GM19351 (cell line): ENCODE measurements at regions not wholly inside any gene's neighbourhood (a gene's known extent, or its start where the extent isn't known, plus 50 kb on each side); places are given as distances from the start of the nearest gene placed in this dataset.
"Not testable (repeated sequence)": the region's sequence is repeated elsewhere in the genome, so short reads cannot be mapped to it uniquely, and the experiment has no call there.

Source experiments
- ATAC-seq: cut with Tn5 transposase; IDR thresholded peaks from one replicate; pipeline ENCODE4 v1.9.1; 2021; ENCODE audit warnings: mild to moderate bottlenecking, moderate library complexity; ENCODE audit not compliant: unreplicated experiment

- no peak for ATAC-seq
Observed at GRCh38 chr5:15106530-15107283, 235.1 kb upstream of the ANKH start.

- peak; percentile 95 for ATAC-seq
Observed at GRCh38 chr5:15105799-15106393, 234.3 kb upstream of the ANKH start.

GRCh38 chr5:15103864-15104263 lies 232.3 kb upstream of the ANKH start:
- no peak for ATAC-seq

GRCh38 chr5:15103130-15103529 lies 231.6 kb upstream of the ANKH start:
- ATAC-seq = no peak

GRCh38 chr5:15097552-15097951 lies 226.0 kb upstream of the ANKH start:
- no peak for ATAC-seq

GRCh38 chr5:15096686-15097085 lies 225.1 kb upstream of the ANKH start:
- ATAC-seq = not testable (repeated sequence)

- ATAC-seq = no peak
Observed at GRCh38 chr5:15092801-15093200, 221.2 kb upstream of the ANKH start.

- no peak for ATAC-seq
Observed at GRCh38 chr5:15085671-15086070, 214.1 kb upstream of the ANKH start.

- no peak for ATAC-seq
Observed at GRCh38 chr5:15082096-15082495, 210.5 kb upstream of the ANKH start.

- no peak for ATAC-seq
Observed at GRCh38 chr5:15080219-15080618, 208.6 kb upstream of the ANKH start.

- no peak for ATAC-seq
Observed at GRCh38 chr5:15079566-15079965, 208.0 kb upstream of the ANKH start.

- ATAC-seq = no peak
Observed at GRCh38 chr5:15074651-15075050, 203.1 kb upstream of the ANKH start.

- ATAC-seq = no peak
Observed at GRCh38 chr5:15073453-15073852, 201.9 kb upstream of the ANKH start.

- ATAC-seq = no peak
Observed at GRCh38 chr5:15070907-15071306, 199.3 kb upstream of the ANKH start.

GRCh38 chr5:15069407-15069905 lies 197.9 kb upstream of the ANKH start:
- ATAC-seq = no peak

- ATAC-seq = no peak
Observed at GRCh38 chr5:15065091-15065490, 193.5 kb upstream of the ANKH start.

- ATAC-seq = no peak
Observed at GRCh38 chr5:15064396-15064795, 192.8 kb upstream of the ANKH start.

- ATAC-seq = no peak
Observed at GRCh38 chr5:15056988-15057592, 185.5 kb upstream of the ANKH start.

GRCh38 chr5:15044521-15044920 lies 172.9 kb upstream of the ANKH start:
- no peak for ATAC-seq

GRCh38 chr5:15037247-15037908 lies 165.8 kb upstream of the ANKH start:
- no peak for ATAC-seq

GRCh38 chr5:15034379-15034778 lies 162.8 kb upstream of the ANKH start:
- ATAC-seq = no peak

GRCh38 chr5:15031180-15031579 lies 159.6 kb upstream of the ANKH start:
- no peak for ATAC-seq
